Hypothalamus (tissue), 51 donors: ENCODE measurements at regions not wholly inside any gene's neighbourhood (a gene's known extent, or its start where the extent isn't known, plus 50 kb on each side); places are given as distances from the start of the nearest gene placed in this dataset.
"Not testable (repeated sequence)": the region's sequence is repeated elsewhere in the genome, so short reads cannot be mapped to it uniquely, and the experiment has no call there.

ENCODE experiments used
- DNase-seq, 51 donors: peaks; one replicate each; lab custom pipeline; 2025; lab: John Stamatoyannopoulos, UW

GRCh38 chr5:2852446-2852845 is 101.0 kb upstream of the IRX2 start:
- no peak for DNase-seq

GRCh38 chr5:2851895-2852294 is 100.4 kb upstream of the IRX2 start:
- DNase-seq = no peak

DNA sequence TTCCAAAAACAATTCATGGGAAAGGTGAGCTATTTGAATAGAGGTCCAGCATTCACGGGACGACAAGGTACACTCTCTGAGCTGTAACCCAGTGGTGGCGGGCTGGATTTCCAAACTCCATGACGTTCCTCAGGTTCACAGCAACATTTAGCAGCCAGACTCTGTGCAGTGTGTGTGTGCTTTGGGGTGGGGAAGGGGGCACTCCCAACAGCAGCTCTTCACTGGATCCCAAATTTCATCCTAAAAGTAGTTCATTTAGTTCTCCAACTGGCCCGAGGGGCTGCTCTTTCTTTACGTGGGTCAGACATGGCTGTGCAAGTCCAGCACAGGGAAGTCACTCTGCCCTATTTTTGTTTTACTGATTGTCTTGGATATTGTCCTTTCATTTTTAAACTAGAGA is 98.0 kb upstream of the IRX2 start:
- DNase-seq = no peak

- DNase-seq = no peak
These were observed 97.1 kb upstream of the IRX2 start for GRCh38 chr5:2848619-2849018.

DNA sequence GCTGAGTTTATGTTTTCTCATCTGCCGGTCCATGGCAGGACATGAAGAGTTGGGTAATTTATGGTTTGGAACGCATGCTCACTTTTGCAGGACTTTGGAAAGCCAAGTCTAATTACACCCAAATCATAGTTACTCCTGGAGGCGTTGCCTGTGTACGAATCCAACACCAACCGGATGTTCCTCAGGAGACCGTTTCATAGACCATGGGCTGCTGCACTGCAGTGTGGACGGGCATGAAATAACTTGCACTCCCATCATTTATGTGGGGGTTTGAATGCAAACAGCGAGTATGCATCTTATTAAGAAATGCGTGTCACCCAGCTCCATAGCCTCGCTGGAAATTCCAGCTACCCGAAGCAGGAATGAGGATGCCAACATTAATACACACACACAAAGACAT is 96.1 kb upstream of the IRX2 start:
- DNase-seq = no peak

- no peak for DNase-seq
These were observed 89.7 kb upstream of the IRX2 start for GRCh38 chr5:2841208-2841607.

- DNase-seq = no peak
These were observed 89.0 kb upstream of the IRX2 start for GRCh38 chr5:2840372-2840915.

DNA sequence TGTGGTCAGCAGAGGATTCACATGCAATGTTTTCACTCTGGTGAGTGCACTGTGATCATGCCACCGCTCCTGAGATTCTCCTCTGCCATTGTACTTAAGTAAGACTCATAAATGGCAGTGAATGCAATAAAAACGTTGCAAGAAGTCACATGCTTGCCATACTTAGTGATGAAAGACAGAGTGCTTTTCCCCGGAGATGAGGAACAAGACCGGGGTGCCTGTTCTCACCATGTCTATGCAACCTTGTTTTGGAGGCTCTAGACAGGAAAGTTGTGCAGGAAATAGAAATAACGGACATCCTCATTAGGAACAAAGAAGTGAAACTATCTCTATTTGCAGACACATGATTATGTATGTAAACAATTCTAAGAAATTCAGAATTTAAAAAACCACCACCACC is 84.7 kb upstream of the IRX2 start:
- no peak for DNase-seq

- no peak for DNase-seq
These were observed 82.1 kb upstream of the IRX2 start for GRCh38 chr5:2833556-2833955.

- no peak for DNase-seq
These were observed 80.9 kb upstream of the IRX2 start for GRCh38 chr5:2832394-2832793.

DNA sequence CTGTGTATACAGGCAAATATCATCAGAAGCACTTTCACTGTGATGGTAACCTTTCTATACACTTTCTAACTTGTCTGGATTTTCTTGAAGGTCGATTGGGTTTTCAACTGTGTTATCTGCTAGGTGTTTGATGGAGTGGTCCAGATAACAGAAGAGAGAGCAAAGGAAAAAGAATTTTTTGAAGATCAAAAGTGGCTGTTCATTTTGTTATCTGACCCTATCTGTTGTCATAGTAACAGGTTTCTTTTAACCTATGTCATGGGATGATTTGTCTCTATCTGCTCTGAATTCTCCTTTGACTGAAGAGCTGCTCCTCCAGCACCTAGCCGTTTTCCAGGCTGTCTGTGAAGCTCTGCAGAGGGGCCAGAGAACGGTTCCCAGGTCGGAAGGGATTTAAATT is 77.8 kb upstream of the IRX2 start:
- no peak for DNase-seq

GRCh38 chr5:2818936-2819335 is 67.5 kb upstream of the IRX2 start:
- DNase-seq = no peak

DNA sequence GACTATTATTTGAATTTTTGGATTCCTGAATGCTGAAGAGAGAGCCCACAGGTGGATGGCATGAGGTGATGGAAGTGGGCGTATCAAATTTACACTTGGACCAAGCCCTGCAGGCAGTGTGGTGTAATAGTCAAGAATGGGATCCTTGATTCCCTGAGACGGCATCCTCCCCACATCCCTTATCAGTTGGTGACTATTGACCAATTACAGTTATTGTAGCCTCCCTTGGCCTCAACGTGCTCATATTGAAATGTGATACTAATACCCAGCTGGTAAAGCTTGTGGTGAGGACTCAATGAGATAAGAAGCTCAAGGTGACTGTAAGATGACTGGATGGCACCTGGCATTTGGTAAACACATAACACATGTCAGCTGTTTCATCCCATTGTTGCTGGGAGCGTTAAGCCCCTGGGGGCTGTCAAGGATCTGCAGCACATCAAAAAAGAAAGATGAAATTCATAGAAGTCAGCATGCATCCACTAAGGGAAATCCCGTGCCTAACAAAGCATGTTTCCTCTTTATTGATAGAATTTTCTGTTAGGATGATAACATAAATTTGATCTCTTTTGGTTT is 65.6 kb upstream of the IRX2 start:
- DNase-seq = no peak

DNA sequence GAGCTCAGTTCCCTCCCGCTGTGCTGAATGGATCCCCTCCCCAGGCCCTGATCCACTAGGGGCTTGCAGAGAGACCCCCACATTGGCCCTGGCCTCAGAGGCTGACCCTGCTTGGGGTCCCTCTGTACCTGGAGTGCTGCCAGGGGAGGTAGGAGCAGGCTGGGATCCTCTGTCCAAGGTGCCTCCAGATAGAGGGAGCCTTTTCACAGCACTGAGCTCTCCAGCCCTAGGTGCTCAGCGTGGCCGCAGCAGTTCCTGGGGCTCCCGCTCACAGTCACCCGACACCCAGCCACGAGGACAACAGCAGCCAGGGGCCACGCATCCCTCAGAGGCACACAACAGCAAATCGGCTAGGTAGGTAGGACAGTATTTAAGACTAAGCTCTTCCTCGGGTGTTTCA is 62.2 kb upstream of the IRX2 start:
- DNase-seq = no peak

GRCh38 chr5:2810644-2811043 is 59.2 kb upstream of the IRX2 start:
- DNase-seq = no peak

DNA sequence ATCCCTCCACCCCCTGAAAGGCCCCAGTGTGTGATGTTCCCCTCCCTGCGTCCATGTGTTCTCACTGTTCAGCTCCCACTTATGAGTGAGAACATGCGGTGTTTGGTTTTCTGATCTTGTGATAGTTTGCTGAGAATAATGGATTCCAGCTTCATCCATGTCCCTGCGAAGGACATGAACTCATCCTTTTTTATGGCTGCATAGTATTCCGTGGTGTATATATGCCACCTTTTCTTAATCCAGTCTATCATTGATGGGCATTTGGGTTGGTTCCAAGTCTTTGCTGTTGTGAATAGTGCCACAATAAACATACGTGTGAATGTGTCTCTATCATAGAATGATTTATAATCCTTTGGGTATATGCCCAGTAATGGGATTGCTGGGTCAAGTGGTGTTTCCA is 55.8 kb upstream of the IRX2 start:
- not testable (repeated sequence) for DNase-seq

GRCh38 chr5:2806176-2806575 is 54.7 kb upstream of the IRX2 start:
- DNase-seq = no peak

GRCh38 chr5:2805080-2805479 is 53.6 kb upstream of the IRX2 start:
- DNase-seq = no peak

DNA sequence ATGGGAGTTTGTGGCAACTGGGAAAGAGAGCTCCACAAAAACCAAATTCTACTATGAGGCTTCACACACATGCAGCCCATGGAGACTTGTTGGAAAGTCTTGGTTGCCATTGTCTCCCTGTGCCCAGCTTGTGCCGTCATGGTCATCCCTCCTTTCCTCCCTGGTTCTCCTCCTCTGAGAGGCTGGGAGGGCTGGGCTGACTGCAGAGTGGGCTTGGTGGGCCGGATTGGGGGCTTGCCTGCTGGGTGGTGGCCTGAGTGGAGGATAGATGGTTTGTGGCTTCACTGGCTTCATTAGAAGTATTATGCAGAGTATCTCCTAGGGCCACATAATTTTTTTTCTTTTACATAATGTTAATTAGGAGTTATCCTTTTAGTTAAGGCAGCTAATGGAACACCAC is 52.3 kb upstream of the IRX2 start:
- DNase-seq = no peak

DNA sequence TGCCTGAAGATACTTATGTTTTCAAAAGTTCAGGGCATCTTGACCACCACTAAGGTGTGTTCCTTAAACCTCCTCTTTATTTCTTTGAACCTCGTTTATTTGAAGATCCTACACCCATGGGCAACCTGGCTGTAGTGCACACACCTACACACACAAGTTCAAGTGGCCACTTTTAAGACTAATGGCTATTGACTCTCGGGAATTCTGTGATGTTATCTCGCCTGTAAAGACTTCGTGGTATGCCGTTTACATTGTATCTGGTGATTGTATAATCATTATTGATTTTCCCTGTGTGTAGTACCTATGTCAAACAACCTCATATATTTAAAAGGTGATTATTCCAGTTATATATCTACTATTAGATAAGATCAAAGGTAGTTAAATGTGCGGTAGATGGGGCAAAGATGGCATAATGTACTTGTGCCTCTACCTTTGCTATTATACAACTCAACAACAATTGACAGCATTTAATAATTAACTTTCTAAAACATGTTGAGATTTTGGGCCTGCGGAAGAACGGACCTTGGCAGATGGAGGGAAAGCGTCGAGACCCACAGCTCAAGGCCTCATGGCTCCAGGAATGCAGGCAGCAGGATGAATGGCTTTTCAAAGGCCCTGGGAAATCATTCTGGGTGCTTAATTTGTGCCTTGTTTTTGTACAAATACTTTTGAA is 51.4 kb upstream of the IRX2 start:
- no peak for DNase-seq

DNA sequence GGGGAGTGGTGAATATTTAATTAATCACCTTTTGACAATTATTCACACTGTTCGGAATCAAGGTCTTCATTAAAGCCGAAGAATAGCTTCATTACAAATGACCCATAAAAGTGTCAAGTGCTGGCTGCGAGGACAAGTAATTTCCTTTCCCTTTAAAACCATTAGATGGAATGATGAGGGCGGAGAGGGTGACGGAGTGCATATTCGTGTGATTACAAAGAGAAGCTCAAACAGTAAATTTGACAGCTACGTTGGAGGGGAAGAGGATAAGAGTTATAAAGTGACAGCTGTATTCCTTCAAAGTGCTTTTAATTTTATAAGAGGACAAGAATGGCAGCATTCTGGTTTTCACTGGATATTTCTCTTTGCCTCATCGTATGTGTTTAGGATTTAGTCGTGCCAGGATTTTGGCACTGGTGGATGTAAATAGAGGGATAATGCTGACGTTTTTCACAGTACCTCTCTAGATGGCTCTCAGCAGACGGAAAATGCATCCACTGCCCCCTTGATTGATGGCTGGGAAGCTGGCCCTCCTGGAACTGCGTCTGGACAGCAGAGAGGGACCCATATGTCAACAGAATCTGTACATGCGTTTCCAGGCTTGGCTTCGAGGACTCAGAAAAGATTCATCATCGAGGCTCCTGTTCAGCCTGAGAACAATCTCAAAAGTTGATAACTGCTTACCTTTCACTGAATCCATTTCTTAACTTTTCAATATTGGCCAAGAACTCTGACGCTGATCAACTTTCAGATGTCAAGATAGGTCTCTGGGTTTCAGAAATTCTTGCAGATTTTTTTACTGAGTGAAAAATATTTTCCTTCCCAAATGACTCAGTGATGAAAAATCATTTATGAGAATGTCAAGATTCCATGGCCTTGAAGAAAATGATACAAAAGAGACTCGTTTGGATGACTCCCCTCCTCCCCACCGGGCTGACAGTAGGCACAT is 50.4 kb upstream of the IRX2 start:
- DNase-seq = no peak
